Stomach (tissue), 4 donors: ENCODE measurements at regions not wholly inside any gene's neighbourhood (a gene's known extent, or its start where the extent isn't known, plus 50 kb on each side); places are given as distances from the start of the nearest gene placed in this dataset.

Experiments used
- CTCF ChIP-seq, 7 experiments: fragments of 450-650 bp in 4 of 7; fragments of 200-600 bp in 3 of 7; sonication (generic) in 3 of 7; IDR thresholded peaks; one replicate each; pipeline ENCODE4 v1.5.1; 2016 to 2019; ENCODE audit warnings: antibody characterized with exemption in 7 of 7, control low read depth in 2 of 7, mild to moderate bottlenecking in 1 of 7
- EP300 ChIP-seq: sonication (generic); formaldehyde crosslinking; IDR thresholded peaks from one replicate; pipeline ENCODE4 v1.6.1; 2017; ENCODE audit warnings: antibody characterized with exemption
- POLR2A ChIP-seq, 4 donors: fragments of 450-650 bp; IDR thresholded peaks; one replicate each; pipeline ENCODE4 v1.6.1; 2016; ENCODE audit warnings: antibody characterized with exemption in 4 of 4, control low read depth in 2 of 4, mild to moderate bottlenecking in 1 of 4, moderate library complexity in 1 of 4
- POLR2AphosphoS5 ChIP-seq, 3 donors: sonication (generic); formaldehyde crosslinking; IDR thresholded peaks; one replicate each; pipeline ENCODE4 v1.6.1; 2016; ENCODE audit warnings: antibody characterized with exemption in 3 of 3

- TF ChIP-seq POLR2AphosphoS5 (IDR thresholded peaks at IDR 0.05): no peak
- TF ChIP-seq CTCF (IDR thresholded peaks at IDR 0.05): no peak
- no peak for TF ChIP-seq POLR2A (IDR thresholded peaks at IDR 0.05)
- TF ChIP-seq EP300: no peak
Measured at GRCh38 chr9:90201766-90202165, 440.9 kb downstream of the DIRAS2 start.
